B cell (primary cell): ENCODE measurements at regions not wholly inside any gene's neighbourhood (a gene's known extent, or its start where the extent isn't known, plus 50 kb on each side); places are given as distances from the start of the nearest gene placed in this dataset.

Source experiments
- EZH2 ChIP-seq: IDR thresholded peaks from 2 replicates; pipeline ENCODE4 v1.6.1; 2012; ENCODE audit warnings: borderline replicate concordance, low read depth, mild to moderate bottlenecking, moderate library complexity, low read length; ENCODE audit not compliant: insufficient read depth, poor library complexity, severe bottlenecking
- TF ChIP-seq, protein P1 (sequence below): fragments of 200-600 bp; IDR thresholded peaks from one replicate; pipeline ENCODE4 v1.8.0; 2022; ENCODE audit warnings: antibody characterized with exemption, mild to moderate bottlenecking

DNA sequence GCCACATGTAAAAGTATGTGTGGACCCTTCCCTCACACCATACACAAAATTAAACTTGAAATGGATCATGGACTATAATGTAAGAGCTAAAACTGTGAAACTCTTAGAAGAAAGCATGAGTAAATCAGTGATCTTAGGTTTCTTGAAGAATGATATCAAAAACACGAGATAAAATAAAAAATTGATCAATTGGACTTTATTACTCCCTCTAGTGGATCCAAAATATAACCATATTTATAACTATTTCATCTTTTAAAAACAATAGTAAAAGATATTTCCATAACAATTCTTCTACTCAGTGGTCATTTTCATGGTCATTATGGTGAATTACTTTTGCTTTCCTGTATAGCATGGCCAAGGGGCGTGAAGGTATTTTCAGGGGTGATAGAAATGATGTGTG, 174.6 kb upstream of the LSM14A start:
- TF ChIP-seq, protein P1, sequence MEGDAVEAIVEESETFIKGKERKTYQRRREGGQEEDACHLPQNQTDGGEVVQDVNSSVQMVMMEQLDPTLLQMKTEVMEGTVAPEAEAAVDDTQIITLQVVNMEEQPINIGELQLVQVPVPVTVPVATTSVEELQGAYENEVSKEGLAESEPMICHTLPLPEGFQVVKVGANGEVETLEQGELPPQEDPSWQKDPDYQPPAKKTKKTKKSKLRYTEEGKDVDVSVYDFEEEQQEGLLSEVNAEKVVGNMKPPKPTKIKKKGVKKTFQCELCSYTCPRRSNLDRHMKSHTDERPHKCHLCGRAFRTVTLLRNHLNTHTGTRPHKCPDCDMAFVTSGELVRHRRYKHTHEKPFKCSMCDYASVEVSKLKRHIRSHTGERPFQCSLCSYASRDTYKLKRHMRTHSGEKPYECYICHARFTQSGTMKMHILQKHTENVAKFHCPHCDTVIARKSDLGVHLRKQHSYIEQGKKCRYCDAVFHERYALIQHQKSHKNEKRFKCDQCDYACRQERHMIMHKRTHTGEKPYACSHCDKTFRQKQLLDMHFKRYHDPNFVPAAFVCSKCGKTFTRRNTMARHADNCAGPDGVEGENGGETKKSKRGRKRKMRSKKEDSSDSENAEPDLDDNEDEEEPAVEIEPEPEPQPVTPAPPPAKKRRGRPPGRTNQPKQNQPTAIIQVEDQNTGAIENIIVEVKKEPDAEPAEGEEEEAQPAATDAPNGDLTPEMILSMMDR, result no peak
- no peak for TF ChIP-seq EZH2
